GM12878 (cell line): ENCODE measurements at regions not wholly inside any gene's neighbourhood (a gene's known extent, or its start where the extent isn't known, plus 50 kb on each side); places are given as distances from the start of the nearest gene placed in this dataset. TPM values are rescaled to one million over a fixed set of nuclear protein-coding genes. Genes with fewer than 3 reads are reported as not detected.

Experiments
- CTCF ChIP-seq, 3 experiments: IDR thresholded peaks in 2 of 3; conservative IDR thresholded peaks in 1 of 3; 2 replicates each; pipeline ENCODE4 v1.5.1; 2011; ENCODE audit warnings: low read depth in 3 of 3, low read length in 3 of 3, mild to moderate bottlenecking in 3 of 3, control low read depth in 2 of 3, moderate library complexity in 2 of 3, inconsistent platforms in 1 of 3, mixed read lengths in 1 of 3; ENCODE audit not compliant: control insufficient read depth in 2 of 3, insufficient read depth in 1 of 3; ENCODE audit errors: extremely low read depth in 1 of 3
- EZH2 ChIP-seq: IDR thresholded peaks from 2 replicates; pipeline ENCODE4 v1.6.1; 2012; ENCODE audit warnings: low read depth, mild to moderate bottlenecking, control low read depth, inconsistent platforms, low read length, borderline replicate concordance; ENCODE audit not compliant: control insufficient read depth
- JUND ChIP-seq: IDR thresholded peaks from 2 replicates; pipeline ENCODE4 v1.6.1; 2012; ENCODE audit warnings: low read depth, mild to moderate bottlenecking, low read length, improper control_type of control experiment, moderate library complexity
- MYC ChIP-seq: IDR thresholded peaks from 2 replicates; pipeline ENCODE4 v1.6.1; 2011; ENCODE audit warnings: mild to moderate bottlenecking, low read length, moderate library complexity, inconsistent platforms; ENCODE audit not compliant: insufficient read depth, insufficient replicate concordance, insufficient read length, severe bottlenecking
- small RNA-seq: library from RNA; depleted of rRNA; stranded (forward); fragments of <200 nt; gene quantifications from one replicate; pipeline ENCODE3, GENCODE V24; 2014
- TF ChIP-seq, protein P1 (sequence below): fragments of 450-650 bp; IDR thresholded peaks from 2 replicates; pipeline ENCODE4 v1.6.1; 2017; ENCODE audit warnings: mild to moderate bottlenecking, moderate library complexity

- TF ChIP-seq, protein P1, sequence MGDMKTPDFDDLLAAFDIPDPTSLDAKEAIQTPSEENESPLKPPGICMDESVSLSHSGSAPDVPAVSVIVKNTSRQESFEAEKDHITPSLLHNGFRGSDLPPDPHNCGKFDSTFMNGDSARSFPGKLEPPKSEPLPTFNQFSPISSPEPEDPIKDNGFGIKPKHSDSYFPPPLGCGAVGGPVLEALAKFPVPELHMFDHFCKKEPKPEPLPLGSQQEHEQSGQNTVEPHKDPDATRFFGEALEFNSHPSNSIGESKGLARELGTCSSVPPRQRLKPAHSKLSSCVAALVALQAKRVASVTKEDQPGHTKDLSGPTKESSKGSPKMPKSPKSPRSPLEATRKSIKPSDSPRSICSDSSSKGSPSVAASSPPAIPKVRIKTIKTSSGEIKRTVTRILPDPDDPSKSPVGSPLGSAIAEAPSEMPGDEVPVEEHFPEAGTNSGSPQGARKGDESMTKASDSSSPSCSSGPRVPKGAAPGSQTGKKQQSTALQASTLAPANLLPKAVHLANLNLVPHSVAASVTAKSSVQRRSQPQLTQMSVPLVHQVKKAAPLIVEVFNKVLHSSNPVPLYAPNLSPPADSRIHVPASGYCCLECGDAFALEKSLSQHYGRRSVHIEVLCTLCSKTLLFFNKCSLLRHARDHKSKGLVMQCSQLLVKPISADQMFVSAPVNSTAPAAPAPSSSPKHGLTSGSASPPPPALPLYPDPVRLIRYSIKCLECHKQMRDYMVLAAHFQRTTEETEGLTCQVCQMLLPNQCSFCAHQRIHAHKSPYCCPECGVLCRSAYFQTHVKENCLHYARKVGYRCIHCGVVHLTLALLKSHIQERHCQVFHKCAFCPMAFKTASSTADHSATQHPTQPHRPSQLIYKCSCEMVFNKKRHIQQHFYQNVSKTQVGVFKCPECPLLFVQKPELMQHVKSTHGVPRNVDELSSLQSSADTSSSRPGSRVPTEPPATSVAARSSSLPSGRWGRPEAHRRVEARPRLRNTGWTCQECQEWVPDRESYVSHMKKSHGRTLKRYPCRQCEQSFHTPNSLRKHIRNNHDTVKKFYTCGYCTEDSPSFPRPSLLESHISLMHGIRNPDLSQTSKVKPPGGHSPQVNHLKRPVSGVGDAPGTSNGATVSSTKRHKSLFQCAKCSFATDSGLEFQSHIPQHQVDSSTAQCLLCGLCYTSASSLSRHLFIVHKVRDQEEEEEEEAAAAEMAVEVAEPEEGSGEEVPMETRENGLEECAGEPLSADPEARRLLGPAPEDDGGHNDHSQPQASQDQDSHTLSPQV = no peak
- TF ChIP-seq CTCF (IDR thresholded peaks at IDR 0.05 in 2 of 3, conservative IDR thresholded peaks at IDR 0.05 in 1 of 3; ENCODE audit: control insufficient read depth in 2 of 3, extremely low read depth in 1 of 3, insufficient read depth in 1 of 3, low read depth in 3 of 3, low read length in 3 of 3) (no peak), JUND (no peak), EZH2 (no peak), MYC (no peak)
- TF ChIP-seq, all 136 proteins: peak for 0
Measured at GRCh38 chr15:77682564-77682963, 49.9 kb upstream of the LINGO1 start (continued).

Small RNA genes lying in the stretch of these regions (small RNA-seq; reads per million reads assigned to genes)
- not detected for gene RN7SL214P
